ENCODE measurements at regions not wholly inside any gene's neighbourhood (a gene's known extent, or its start where the extent isn't known, plus 50 kb on each side); places are given as distances from the start of the nearest gene placed in this dataset.

DNA sequence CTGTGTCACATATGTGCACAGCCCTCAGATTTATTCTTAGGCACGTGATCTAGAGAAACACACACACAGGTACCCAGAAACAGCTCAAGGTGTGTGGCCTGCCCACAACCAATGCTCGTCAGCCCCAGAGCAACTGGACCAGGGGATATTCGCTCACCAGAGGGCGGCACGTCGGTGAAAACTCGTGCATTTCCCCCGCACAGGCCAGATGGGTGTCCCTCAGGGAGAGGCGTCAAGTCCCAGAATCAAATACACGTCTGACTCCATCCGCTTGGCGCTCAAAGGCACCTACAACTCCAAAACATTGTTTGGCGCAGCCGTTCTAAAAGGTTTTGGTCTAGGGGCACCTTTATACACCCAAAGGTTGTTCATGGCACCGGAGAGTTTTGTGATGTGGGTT, 429.0 kb downstream of the BRD1 start:
- H3K4me2 ChIP-seq (ENCODE audit: low read length), result no peak overlapping the region
- ATAC-seq, result no peak
- TF ChIP-seq CBX3 (IDR thresholded peaks at IDR 0.05; ENCODE audit: low read depth) (no peak), TCF7L2 (IDR thresholded peaks at IDR 0.05; ENCODE audit: borderline replicate concordance, extremely low read depth, insufficient read depth, insufficient read length) (no peak), SIN3A (IDR thresholded peaks at IDR 0.05; ENCODE audit: low read depth) (no peak), CEBPB (IDR thresholded peaks at IDR 0.05; ENCODE audit: low read depth) (no peak), EZH2phosphoT487 (IDR thresholded peaks at IDR 0.05; ENCODE audit: borderline replicate concordance) (no peak), POLR2AphosphoS5 (IDR thresholded peaks at IDR 0.05; ENCODE audit: low read depth, low read length) (no peak)
- TF ChIP-seq, protein P1, sequence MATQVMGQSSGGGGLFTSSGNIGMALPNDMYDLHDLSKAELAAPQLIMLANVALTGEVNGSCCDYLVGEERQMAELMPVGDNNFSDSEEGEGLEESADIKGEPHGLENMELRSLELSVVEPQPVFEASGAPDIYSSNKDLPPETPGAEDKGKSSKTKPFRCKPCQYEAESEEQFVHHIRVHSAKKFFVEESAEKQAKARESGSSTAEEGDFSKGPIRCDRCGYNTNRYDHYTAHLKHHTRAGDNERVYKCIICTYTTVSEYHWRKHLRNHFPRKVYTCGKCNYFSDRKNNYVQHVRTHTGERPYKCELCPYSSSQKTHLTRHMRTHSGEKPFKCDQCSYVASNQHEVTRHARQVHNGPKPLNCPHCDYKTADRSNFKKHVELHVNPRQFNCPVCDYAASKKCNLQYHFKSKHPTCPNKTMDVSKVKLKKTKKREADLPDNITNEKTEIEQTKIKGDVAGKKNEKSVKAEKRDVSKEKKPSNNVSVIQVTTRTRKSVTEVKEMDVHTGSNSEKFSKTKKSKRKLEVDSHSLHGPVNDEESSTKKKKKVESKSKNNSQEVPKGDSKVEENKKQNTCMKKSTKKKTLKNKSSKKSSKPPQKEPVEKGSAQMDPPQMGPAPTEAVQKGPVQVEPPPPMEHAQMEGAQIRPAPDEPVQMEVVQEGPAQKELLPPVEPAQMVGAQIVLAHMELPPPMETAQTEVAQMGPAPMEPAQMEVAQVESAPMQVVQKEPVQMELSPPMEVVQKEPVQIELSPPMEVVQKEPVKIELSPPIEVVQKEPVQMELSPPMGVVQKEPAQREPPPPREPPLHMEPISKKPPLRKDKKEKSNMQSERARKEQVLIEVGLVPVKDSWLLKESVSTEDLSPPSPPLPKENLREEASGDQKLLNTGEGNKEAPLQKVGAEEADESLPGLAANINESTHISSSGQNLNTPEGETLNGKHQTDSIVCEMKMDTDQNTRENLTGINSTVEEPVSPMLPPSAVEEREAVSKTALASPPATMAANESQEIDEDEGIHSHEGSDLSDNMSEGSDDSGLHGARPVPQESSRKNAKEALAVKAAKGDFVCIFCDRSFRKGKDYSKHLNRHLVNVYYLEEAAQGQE (IDR thresholded peaks at IDR 0.05; ENCODE audit: low read depth), result no peak
- H4K20me1 ChIP-seq (ENCODE audit: insufficient read depth), result no peaks in the 10 kb centered on the region
- no peak overlapping the region for H3K27ac ChIP-seq (ENCODE audit: low read depth, low read length)
- intact Hi-C loops (cut with micrococcal nuclease), result no loop called here
- H3K9me3 ChIP-seq (ENCODE audit: control insufficient read depth in 1 of 2, insufficient read depth in 1 of 2, low read depth in 1 of 2, low read length in 2 of 2), result no peaks in the 10 kb centered on the region
- H3K36me3 ChIP-seq (ENCODE audit: control insufficient read depth in 1 of 2, insufficient read depth in 2 of 2, low read length in 2 of 2), result no peaks in the 10 kb centered on the region
- H3K4me1 ChIP-seq (ENCODE audit: control insufficient read depth in 1 of 2, insufficient read depth in 2 of 2, low read length in 2 of 2), result peaks cover 0 to 5% of the 10 kb centered on the region in 2 experiments; a peak in 2 of 4 replicates
- RAD21 ChIA-PET (ENCODE audit: low non-redundant PET in 1 of 2, low total read pairs in 2 of 2, uncharacterized antibody in 2 of 2, unreplicated experiment in 2 of 2), result no interaction called here
- no peak overlapping the region for H2AFZ ChIP-seq (ENCODE audit: low read depth, low read length, poor library complexity, severe bottlenecking)
- no peak overlapping the region for H3K4me3 ChIP-seq (replicated peaks in 1 of 2; ENCODE audit: low read depth in 1 of 2, low read length in 2 of 2)
- no peak overlapping the region for H3K9ac ChIP-seq (ENCODE audit: low read length)
- no TSS peak for BruUV-seq (replicated peaks)
- POLR2A ChIA-PET, result no interaction called here
- DNase-seq (ENCODE audit: low read depth, low spot score), result no peak
- H3K27me3 ChIP-seq (ENCODE audit: insufficient read depth, low read length), result no peaks in the 10 kb centered on the region
- H3K9me2 ChIP-seq (ENCODE audit: insufficient read depth), result no peaks in the 10 kb centered on the region
- CTCF ChIA-PET, result no interaction called here
- no peaks in the 10 kb centered on the region for H3K79me2 ChIP-seq (ENCODE audit: insufficient read depth, low read length)

DNA sequence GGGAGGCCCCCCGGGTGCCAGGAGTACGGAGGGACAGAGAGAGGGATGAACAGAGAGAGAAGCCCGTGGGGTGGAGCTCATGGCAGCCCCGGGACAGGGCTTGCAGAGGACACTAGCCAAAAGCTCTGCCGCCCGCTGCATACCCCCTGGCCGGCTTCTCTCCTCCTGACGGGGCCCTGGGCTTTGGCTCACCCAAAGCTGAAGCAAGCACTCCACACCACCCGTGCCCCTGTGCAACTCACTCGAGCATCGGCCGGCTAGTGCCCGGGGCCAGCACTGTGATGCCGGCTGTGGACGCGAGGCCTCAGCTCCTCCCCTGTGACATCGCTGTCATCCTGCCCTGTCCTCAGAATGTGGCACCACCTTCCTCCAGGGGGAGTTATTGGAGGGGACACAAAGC, 429.6 kb downstream of the BRD1 start:
- Histone ChIP-seq H3K4me2 (ENCODE audit: low read length) (no peak overlapping the region), H2AFZ (ENCODE audit: low read depth, low read length, poor library complexity, severe bottlenecking) (no peak overlapping the region), H3K4me3 (replicated peaks in 1 of 2; ENCODE audit: low read depth in 1 of 2, low read length in 2 of 2) (no peak overlapping the region), H3K36me3 (ENCODE audit: control insufficient read depth in 1 of 2, insufficient read depth in 2 of 2, low read length in 2 of 2) (no peaks in the 10 kb centered on the region), H3K9me2 (ENCODE audit: insufficient read depth) (no peaks in the 10 kb centered on the region), H3K79me2 (ENCODE audit: insufficient read depth, low read length) (no peaks in the 10 kb centered on the region), H3K9ac (ENCODE audit: low read length) (no peak overlapping the region), H3K27ac (ENCODE audit: low read depth, low read length) (no peak overlapping the region), H4K20me1 (ENCODE audit: insufficient read depth) (no peaks in the 10 kb centered on the region), H3K4me1 (ENCODE audit: control insufficient read depth in 1 of 2, insufficient read depth in 2 of 2, low read length in 2 of 2) (peaks cover 0 to 5% of the 10 kb centered on the region in 2 experiments; a peak in 2 of 4 replicates), H3K9me3 (ENCODE audit: control insufficient read depth in 1 of 2, insufficient read depth in 1 of 2, low read depth in 1 of 2, low read length in 2 of 2) (no peaks in the 10 kb centered on the region), H3K27me3 (ENCODE audit: insufficient read depth, low read length) (no peaks in the 10 kb centered on the region)
- DNase-seq (ENCODE audit: low read depth, low spot score), result no peak
- ChIA-PET RAD21 (ENCODE audit: low non-redundant PET in 1 of 2, low total read pairs in 2 of 2, uncharacterized antibody in 2 of 2, unreplicated experiment in 2 of 2) (no interaction called here), CTCF (no interaction called here), POLR2A (no interaction called here)
- no TSS peak for BruUV-seq (replicated peaks)
- intact Hi-C loops (cut with micrococcal nuclease), result no loop called here
- ATAC-seq, result no peak
- TF ChIP-seq ELF1 (IDR thresholded peaks at IDR 0.05; ENCODE audit: borderline replicate concordance, low read depth), result no peak
- no peak for TF ChIP-seq EGR1 (IDR thresholded peaks at IDR 0.05; ENCODE audit: low read depth)
- no peak for TF ChIP-seq CBX3 (IDR thresholded peaks at IDR 0.05; ENCODE audit: low read depth)
- TF ChIP-seq SIN3A (IDR thresholded peaks at IDR 0.05; ENCODE audit: low read depth), result no peak
- no peak for TF ChIP-seq ZFX (IDR thresholded peaks at IDR 0.05)
- no peak for TF ChIP-seq TCF7L2 (IDR thresholded peaks at IDR 0.05; ENCODE audit: borderline replicate concordance, extremely low read depth, insufficient read depth, insufficient read length)
- no peak for TF ChIP-seq FOSL1 (IDR thresholded peaks at IDR 0.05; ENCODE audit: low read depth)
- TF ChIP-seq EZH2 (IDR thresholded peaks at IDR 0.05), result no peak
- TF ChIP-seq RAD21 (IDR thresholded peaks at IDR 0.05; ENCODE audit: low read depth), result no peak
- TF ChIP-seq, protein P2, sequence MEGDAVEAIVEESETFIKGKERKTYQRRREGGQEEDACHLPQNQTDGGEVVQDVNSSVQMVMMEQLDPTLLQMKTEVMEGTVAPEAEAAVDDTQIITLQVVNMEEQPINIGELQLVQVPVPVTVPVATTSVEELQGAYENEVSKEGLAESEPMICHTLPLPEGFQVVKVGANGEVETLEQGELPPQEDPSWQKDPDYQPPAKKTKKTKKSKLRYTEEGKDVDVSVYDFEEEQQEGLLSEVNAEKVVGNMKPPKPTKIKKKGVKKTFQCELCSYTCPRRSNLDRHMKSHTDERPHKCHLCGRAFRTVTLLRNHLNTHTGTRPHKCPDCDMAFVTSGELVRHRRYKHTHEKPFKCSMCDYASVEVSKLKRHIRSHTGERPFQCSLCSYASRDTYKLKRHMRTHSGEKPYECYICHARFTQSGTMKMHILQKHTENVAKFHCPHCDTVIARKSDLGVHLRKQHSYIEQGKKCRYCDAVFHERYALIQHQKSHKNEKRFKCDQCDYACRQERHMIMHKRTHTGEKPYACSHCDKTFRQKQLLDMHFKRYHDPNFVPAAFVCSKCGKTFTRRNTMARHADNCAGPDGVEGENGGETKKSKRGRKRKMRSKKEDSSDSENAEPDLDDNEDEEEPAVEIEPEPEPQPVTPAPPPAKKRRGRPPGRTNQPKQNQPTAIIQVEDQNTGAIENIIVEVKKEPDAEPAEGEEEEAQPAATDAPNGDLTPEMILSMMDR (IDR thresholded peaks at IDR 0.05 in 2 of 3, conservative IDR thresholded peaks at IDR 0.05 in 1 of 3; ENCODE audit: borderline replicate concordance in 1 of 3, insufficient read depth in 1 of 3, low read depth in 2 of 3, low read length in 2 of 3), result no peak
- no peak for TF ChIP-seq MAX (IDR thresholded peaks at IDR 0.05)
- no peak for TF ChIP-seq SP1 (IDR thresholded peaks at IDR 0.05; ENCODE audit: low read depth)
- no peak for TF ChIP-seq POLR2AphosphoS5 (IDR thresholded peaks at IDR 0.05; ENCODE audit: low read depth, low read length)
